ENCODE measurements at regions not wholly inside any gene's neighbourhood (a gene's known extent, or its start where the extent isn't known, plus 50 kb on each side); places are given as distances from the start of the nearest gene placed in this dataset.

DNA sequence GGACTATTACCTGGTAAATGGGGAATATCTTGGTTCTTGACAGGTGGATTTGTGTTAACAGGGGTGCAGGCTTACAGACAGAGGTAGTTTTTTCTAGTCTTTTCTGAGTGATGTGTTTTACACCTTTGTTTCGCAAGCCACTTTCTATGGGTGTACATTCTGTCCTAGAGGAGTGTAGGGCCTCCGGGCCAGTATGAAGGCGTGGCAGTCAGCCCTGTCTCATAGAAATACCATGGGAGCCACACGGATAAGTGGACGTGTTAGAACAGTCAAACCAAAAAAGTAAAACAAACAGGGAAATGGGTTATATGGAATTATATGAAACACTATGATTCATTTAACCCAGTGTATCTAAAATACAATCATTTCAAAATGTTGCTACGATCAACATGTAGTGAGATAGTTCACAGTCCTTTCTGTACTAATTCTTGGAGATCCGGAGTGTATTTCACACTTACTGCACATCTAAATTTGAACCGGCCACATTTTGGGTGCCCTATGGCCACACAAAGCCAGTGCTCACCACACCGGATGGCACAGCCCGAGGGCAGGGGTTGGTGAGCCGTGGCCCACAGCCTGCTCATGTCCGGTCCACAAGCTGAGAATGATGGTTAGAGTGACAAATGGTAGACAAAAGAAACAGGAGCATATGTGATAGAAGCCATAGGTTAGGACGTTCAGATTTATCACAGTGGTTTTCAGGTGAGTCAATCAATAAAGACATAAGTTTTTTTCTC lies 80.1 kb upstream of the IRX4 start:
- no peak overlapping the region for H3K9ac ChIP-seq (ENCODE audit: low read depth in 2 of 2, low read length in 2 of 2)
- TF ChIP-seq, protein P1, sequence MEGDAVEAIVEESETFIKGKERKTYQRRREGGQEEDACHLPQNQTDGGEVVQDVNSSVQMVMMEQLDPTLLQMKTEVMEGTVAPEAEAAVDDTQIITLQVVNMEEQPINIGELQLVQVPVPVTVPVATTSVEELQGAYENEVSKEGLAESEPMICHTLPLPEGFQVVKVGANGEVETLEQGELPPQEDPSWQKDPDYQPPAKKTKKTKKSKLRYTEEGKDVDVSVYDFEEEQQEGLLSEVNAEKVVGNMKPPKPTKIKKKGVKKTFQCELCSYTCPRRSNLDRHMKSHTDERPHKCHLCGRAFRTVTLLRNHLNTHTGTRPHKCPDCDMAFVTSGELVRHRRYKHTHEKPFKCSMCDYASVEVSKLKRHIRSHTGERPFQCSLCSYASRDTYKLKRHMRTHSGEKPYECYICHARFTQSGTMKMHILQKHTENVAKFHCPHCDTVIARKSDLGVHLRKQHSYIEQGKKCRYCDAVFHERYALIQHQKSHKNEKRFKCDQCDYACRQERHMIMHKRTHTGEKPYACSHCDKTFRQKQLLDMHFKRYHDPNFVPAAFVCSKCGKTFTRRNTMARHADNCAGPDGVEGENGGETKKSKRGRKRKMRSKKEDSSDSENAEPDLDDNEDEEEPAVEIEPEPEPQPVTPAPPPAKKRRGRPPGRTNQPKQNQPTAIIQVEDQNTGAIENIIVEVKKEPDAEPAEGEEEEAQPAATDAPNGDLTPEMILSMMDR (IDR thresholded peaks at IDR 0.05): no peak
- no peak overlapping the region for H3K4me3 ChIP-seq
- H3K9me3 ChIP-seq: no peaks in the 10 kb centered on the region
- DNase-seq: no peak
- no peaks in the 10 kb centered on the region for H3K27me3 ChIP-seq
- no peak overlapping the region for H3K27ac ChIP-seq
- H3K36me3 ChIP-seq: no peaks in the 10 kb centered on the region
- intact Hi-C loops (cut with DNase I): no loop called here
- no peaks in the 10 kb centered on the region for H3K4me1 ChIP-seq

DNA sequence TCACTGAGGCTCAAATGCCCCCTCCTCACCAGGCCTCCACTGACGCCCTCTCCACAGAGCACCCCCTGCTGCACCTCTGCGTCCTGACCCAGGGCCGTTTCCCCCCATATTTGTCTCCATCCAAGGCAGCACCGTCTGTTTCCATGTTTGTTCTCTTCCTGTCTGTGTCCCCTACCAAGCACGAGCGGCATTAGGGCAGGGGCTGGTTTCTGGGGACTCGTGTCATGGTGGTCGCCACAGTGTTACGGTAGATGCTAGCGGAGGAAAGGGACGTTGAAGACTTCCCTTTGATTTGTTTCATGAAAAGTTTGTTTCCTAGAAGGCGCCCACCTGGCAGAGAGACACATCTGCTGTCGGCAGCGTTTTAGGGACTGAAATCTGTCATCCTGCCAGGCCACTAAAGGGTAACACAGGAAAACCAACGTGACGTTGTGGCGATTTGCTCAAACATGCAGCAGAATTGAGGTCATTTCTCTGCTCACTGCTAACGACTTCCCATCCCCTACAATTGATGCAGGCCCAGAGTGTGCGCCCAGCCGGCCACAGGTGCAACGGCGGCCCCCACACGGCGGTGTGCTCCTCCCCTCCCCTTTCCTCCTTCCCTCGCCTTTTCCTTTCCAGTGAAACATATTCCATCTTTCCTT lies 79.3 kb upstream of the IRX4 start:
- no peak overlapping the region for H3K9ac ChIP-seq (ENCODE audit: low read depth in 2 of 2, low read length in 2 of 2)
- intact Hi-C loops (cut with DNase I): no loop called here
- DNase-seq: no peak
- no peak overlapping the region for H3K27ac ChIP-seq
- no peaks in the 10 kb centered on the region for H3K9me3 ChIP-seq
- no peaks in the 10 kb centered on the region for H3K4me1 ChIP-seq
- H3K36me3 ChIP-seq: no peaks in the 10 kb centered on the region
- H3K27me3 ChIP-seq: no peaks in the 10 kb centered on the region
- no peak overlapping the region for H3K4me3 ChIP-seq
- TF ChIP-seq, protein P1 (IDR thresholded peaks at IDR 0.05): no peak

DNA sequence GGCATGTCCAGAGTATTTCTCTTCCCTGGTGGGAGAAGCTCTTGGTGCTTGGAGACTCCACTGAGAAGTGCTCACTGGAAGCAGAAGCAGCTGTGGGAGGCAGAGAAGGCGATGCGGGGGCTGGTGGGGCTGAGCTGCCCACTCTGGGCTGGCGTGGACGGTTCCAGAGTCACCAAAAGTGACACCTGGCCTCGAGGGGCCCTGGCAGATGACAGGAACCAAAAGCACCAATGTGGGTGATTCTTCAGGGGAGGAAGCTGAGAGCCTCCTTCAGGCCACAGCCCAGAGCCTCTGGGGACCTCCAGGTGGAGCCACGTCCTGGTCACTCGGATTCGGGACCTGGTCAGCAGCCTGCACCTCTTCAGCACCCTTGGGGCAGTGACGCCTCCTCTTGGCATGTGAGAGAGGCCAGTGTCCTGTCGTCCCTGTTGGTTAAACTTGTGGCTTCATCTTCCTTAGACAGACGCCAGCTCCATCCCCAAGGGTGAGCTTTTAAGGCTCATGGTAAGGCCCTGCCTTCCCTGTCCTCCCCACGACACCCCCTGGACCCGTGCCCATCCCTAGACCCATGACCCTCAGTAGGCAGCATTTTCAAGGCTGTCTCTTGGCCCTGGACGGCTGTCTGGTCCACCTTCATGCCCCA lies 78.7 kb upstream of the IRX4 start:
- Histone ChIP-seq H3K9me3 (no peaks in the 10 kb centered on the region), H3K27me3 (no peaks in the 10 kb centered on the region), H3K36me3 (no peaks in the 10 kb centered on the region), H3K4me3 (no peak overlapping the region), H3K4me1 (no peaks in the 10 kb centered on the region), H3K9ac (ENCODE audit: low read depth in 2 of 2, low read length in 2 of 2) (no peak overlapping the region), H3K27ac (no peak overlapping the region)
- TF ChIP-seq, protein P1 (IDR thresholded peaks at IDR 0.05): no peak
- intact Hi-C loops (cut with DNase I): no loop called here
- no peak for DNase-seq

DNA sequence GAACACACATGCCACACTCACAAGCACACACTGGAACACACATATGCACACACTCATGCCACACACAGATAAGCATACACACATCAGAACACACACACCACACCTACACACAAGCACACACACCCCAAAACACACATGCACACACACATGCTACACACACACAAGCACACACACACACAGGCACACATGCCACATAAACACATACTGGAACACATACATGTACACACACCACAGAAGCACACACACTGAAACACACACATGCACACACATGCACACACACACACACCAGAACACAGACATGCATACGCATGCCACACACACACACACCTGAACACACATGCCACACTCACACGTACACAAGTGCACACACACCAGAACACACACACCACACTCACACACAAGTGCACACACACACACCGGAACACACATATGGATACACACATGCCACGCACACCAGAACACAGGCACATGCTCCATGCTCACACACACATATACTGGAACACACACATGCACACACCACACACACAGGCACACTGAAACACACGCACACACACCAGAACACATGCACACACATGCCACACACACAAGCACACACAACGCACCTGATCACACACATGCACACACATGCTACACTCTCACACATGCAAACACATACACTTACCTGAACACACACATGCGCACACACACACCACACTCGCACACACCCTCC lies 78.0 kb upstream of the IRX4 start:
- DNase-seq: no peak
- H3K9me3 ChIP-seq: no peaks in the 10 kb centered on the region
- TF ChIP-seq, protein P1 (IDR thresholded peaks at IDR 0.05): no peak
- no peaks in the 10 kb centered on the region for H3K4me1 ChIP-seq
- no peaks in the 10 kb centered on the region for H3K36me3 ChIP-seq
- no peak overlapping the region for H3K9ac ChIP-seq (ENCODE audit: low read depth in 2 of 2, low read length in 2 of 2)
- H3K27ac ChIP-seq: no peak overlapping the region
- intact Hi-C loops (cut with DNase I): no loop called here
- no peaks in the 10 kb centered on the region for H3K27me3 ChIP-seq
- H3K4me3 ChIP-seq: no peak overlapping the region

DNA sequence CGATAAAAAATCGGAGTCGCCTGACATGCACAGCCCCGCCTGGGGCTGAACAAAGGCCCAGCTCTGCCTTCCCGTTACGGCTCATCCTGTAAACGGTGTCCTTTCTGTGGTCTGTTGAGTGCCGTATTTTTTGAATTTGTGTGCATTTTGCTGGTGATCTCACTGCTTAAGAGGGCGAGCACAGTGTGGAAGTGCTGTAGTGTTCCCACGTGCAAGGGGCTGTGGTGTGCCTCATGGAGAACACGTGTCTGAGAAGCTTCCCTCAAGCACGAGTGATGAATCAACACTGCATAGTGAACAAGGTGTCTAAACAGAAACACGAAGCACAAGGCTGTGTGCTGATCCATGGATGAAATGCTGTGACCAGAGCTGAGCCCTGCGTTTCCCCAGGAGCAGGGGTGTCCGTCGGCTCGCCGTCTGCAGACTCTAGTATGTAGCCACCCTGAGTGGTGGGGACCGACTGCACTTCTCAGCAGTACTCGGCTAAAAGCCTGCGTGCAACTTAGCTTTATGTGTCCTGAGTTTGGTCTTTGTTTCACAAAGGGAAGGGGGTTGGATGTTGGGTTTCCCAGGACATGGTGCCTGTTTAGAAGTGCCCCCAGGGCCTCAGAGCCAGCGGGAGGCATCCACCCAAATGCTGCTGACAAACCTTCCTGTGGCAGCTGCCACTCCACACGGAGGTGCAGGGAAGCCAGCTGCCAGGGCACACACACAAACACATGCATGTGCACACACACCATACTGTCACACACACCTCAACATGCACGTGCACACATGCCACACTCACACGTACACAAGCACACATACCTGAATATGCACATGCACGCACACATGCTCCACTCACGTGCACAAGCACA lies 77.2 kb upstream of the IRX4 start:
- H3K4me3 ChIP-seq: no peak overlapping the region
- no peaks in the 10 kb centered on the region for H3K9me3 ChIP-seq
- TF ChIP-seq, protein P1 (IDR thresholded peaks at IDR 0.05): no peak
- no peaks in the 10 kb centered on the region for H3K27me3 ChIP-seq
- no peak overlapping the region for H3K9ac ChIP-seq (ENCODE audit: low read depth in 2 of 2, low read length in 2 of 2)
- DNase-seq: no peak
- H3K4me1 ChIP-seq: no peaks in the 10 kb centered on the region
- no peak overlapping the region for H3K27ac ChIP-seq
- intact Hi-C loops (cut with DNase I): no loop called here
- H3K36me3 ChIP-seq: no peaks in the 10 kb centered on the region

All from colonic mucosa (tissue), 4 donors.